Fibroblast of mammary gland (primary cell): ENCODE measurements at regions not wholly inside any gene's neighbourhood (a gene's known extent, or its start where the extent isn't known, plus 50 kb on each side); places are given as distances from the start of the nearest gene placed in this dataset.
A peak's percentile ranks its signal among the peaks of the same experiment; 100 is the strongest.
"Not testable (repeated sequence)": the region's sequence is repeated elsewhere in the genome, so short reads cannot be mapped to it uniquely, and the experiment has no call there.

Source experiments
- DNase-seq: peaks from one replicate; pipeline ENCODE4 v3.0.0-alpha.2; 2010; ENCODE audit warnings: low read depth
- H3K4me3 ChIP-seq: 2 replicates; pipeline ENCODE4 v1.5.1; 2011; ENCODE audit warnings: low read depth, mild to moderate bottlenecking, low read length, moderate library complexity; ENCODE audit not compliant: control insufficient read depth

- peak; percentile 0 for DNase-seq
- peak overlapping the region; percentile 45 for H3K4me3 ChIP-seq
These were observed 56.6 kb upstream of the GOLGA8N start for GRCh38 chr15:32536507-32537172.

- not testable (repeated sequence) for DNase-seq, H3K4me3 ChIP-seq
These were observed 57.2 kb upstream of the GOLGA8N start for GRCh38 chr15:32536057-32536493.

GRCh38 chr15:32535150-32535898 is 57.9 kb upstream of the GOLGA8N start:
- not testable (repeated sequence) for DNase-seq, H3K4me3 ChIP-seq

- not testable (repeated sequence) for DNase-seq, H3K4me3 ChIP-seq
These were observed 67.5 kb upstream of the GOLGA8O start for GRCh38 chr15:32522900-32523299.

- not testable (repeated sequence) for DNase-seq, H3K4me3 ChIP-seq
These were observed 67.0 kb upstream of the GOLGA8O start for GRCh38 chr15:32522421-32522820.

GRCh38 chr15:32518976-32519375 is 63.5 kb upstream of the GOLGA8O start:
- DNase-seq, H3K4me3 ChIP-seq: not testable (repeated sequence)

- not testable (repeated sequence) for H3K4me3 ChIP-seq, DNase-seq
These were observed 62.6 kb upstream of the GOLGA8O start for GRCh38 chr15:32518013-32518412.

- not testable (repeated sequence) for H3K4me3 ChIP-seq, DNase-seq
These were observed 61.5 kb upstream of the GOLGA8O start for GRCh38 chr15:32516954-32517353.

- not testable (repeated sequence) for H3K4me3 ChIP-seq, DNase-seq
These were observed 57.9 kb upstream of the GOLGA8O start for GRCh38 chr15:32513378-32513777.

- not testable (repeated sequence) for DNase-seq, H3K4me3 ChIP-seq
These were observed 54.6 kb upstream of the GOLGA8O start for GRCh38 chr15:32510027-32510426.

- not testable (repeated sequence) for H3K4me3 ChIP-seq, DNase-seq
These were observed 52.6 kb upstream of the GOLGA8O start for GRCh38 chr15:32508081-32508480.

GRCh38 chr15:32506787-32507186 is 51.4 kb upstream of the GOLGA8O start:
- H3K4me3 ChIP-seq, result not testable (repeated sequence)

GRCh38 chr15:32505633-32506032 is 50.2 kb upstream of the GOLGA8O start:
- H3K4me3 ChIP-seq, result not testable (repeated sequence)

More at GRCh38 chr15:32506787-32507186, 51.4 kb upstream of the GOLGA8O start:
- DNase-seq, result not testable (repeated sequence)

More at GRCh38 chr15:32505633-32506032, 50.2 kb upstream of the GOLGA8O start:
- not testable (repeated sequence) for DNase-seq
